Neural cell (in vitro differentiated cells): ENCODE measurements at regions not wholly inside any gene's neighbourhood (a gene's known extent, or its start where the extent isn't known, plus 50 kb on each side); places are given as distances from the start of the nearest gene placed in this dataset.

ENCODE experiments used
- EP300 ChIP-seq: fragments of 450-650 bp; conservative IDR thresholded peaks from 2 replicates; pipeline ENCODE4 v1.6.1; 2014; ENCODE audit warnings: antibody characterized with exemption, mild to moderate bottlenecking, moderate library complexity; ENCODE audit not compliant: poor library complexity, severe bottlenecking
- EZH2 ChIP-seq: fragments of 200-600, 300-800 bp; shearing (Covaris generic), sonication (generic); IDR thresholded peaks from 2 replicates; pipeline ENCODE4 v1.6.1; 2014; ENCODE audit warnings: antibody characterized with exemption, low read length, borderline replicate concordance, mild to moderate bottlenecking; ENCODE audit not compliant: insufficient read depth, poor library complexity, severe bottlenecking
- POLR2AphosphoS5 ChIP-seq: IDR thresholded peaks from 2 replicates; pipeline ENCODE4 v1.6.1; 2012
- RAD21 ChIP-seq: fragments of 450-650 bp; conservative IDR thresholded peaks from 2 replicates; pipeline ENCODE4 v1.6.1; 2014; ENCODE audit warnings: antibody characterized with exemption, mild to moderate bottlenecking, moderate library complexity
- SMC3 ChIP-seq: fragments of 450-650 bp; conservative IDR thresholded peaks from 2 replicates; pipeline ENCODE4 v1.6.1; 2014; ENCODE audit warnings: antibody characterized with exemption, mild to moderate bottlenecking, moderate library complexity; ENCODE audit not compliant: poor library complexity
- TAF1 ChIP-seq: IDR thresholded peaks from 2 replicates; pipeline ENCODE4 v1.6.1; 2012; ENCODE audit warnings: low read depth
- TF ChIP-seq, protein P1 (sequence below): fragments of 450-650 bp; IDR thresholded peaks from 2 replicates; pipeline ENCODE4 v1.5.1; 2014; ENCODE audit warnings: antibody characterized with exemption, mild to moderate bottlenecking, moderate library complexity; ENCODE audit not compliant: poor library complexity, severe bottlenecking
- TF ChIP-seq, protein P2 (sequence below): IDR thresholded peaks from 2 replicates; pipeline ENCODE4 v1.6.1; 2012; ENCODE audit warnings: borderline replicate concordance

DNA sequence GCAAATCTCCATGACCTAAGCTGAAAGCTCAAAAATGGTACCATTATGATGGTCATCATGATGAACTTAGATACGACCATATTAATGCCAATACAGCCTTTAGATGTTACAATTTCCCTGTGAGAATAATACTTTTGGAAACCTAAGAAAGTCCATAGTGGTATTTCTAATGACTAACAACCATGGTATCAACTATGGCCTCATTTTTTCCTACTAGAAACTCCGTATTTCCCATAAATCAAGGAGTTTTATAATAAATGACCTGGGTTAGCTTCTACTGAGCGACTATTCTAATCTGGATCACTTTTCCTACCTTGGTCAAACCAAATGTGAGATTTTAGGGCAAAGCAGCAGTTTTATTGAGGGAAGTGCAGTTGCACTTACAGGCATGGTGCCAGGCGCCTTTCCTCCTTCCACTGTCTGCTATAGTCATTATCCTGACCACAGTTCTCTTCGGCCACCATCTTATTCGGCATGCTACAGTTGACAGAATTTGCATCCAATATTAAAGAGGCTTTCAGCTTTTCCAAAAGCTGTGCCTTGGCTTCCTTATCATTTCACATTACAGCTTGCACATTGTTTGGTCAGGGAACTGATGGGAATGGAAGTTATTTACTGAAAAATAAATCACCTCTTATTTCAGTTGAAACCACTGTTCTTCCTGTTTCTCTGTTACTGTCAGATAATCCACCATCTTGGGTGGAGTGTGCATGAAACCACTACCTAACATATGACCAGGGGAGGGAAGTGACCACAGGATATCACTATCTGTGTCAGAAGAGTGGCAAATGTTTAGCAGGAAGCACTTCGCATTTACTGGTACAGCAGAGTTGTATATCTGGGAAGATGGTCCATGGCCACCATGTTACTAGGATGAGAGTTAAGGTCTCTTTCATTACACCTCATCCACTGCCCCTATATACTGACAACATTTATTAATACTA, 74.5 kb upstream of the PICALM start:
- no peak for TF ChIP-seq POLR2AphosphoS5
- TF ChIP-seq, protein P1, sequence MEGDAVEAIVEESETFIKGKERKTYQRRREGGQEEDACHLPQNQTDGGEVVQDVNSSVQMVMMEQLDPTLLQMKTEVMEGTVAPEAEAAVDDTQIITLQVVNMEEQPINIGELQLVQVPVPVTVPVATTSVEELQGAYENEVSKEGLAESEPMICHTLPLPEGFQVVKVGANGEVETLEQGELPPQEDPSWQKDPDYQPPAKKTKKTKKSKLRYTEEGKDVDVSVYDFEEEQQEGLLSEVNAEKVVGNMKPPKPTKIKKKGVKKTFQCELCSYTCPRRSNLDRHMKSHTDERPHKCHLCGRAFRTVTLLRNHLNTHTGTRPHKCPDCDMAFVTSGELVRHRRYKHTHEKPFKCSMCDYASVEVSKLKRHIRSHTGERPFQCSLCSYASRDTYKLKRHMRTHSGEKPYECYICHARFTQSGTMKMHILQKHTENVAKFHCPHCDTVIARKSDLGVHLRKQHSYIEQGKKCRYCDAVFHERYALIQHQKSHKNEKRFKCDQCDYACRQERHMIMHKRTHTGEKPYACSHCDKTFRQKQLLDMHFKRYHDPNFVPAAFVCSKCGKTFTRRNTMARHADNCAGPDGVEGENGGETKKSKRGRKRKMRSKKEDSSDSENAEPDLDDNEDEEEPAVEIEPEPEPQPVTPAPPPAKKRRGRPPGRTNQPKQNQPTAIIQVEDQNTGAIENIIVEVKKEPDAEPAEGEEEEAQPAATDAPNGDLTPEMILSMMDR: no peak
- no peak for TF ChIP-seq EP300
- no peak for TF ChIP-seq EZH2
- no peak for TF ChIP-seq RAD21
- no peak for TF ChIP-seq TAF1
- no peak for TF ChIP-seq SMC3
- TF ChIP-seq, protein P2, sequence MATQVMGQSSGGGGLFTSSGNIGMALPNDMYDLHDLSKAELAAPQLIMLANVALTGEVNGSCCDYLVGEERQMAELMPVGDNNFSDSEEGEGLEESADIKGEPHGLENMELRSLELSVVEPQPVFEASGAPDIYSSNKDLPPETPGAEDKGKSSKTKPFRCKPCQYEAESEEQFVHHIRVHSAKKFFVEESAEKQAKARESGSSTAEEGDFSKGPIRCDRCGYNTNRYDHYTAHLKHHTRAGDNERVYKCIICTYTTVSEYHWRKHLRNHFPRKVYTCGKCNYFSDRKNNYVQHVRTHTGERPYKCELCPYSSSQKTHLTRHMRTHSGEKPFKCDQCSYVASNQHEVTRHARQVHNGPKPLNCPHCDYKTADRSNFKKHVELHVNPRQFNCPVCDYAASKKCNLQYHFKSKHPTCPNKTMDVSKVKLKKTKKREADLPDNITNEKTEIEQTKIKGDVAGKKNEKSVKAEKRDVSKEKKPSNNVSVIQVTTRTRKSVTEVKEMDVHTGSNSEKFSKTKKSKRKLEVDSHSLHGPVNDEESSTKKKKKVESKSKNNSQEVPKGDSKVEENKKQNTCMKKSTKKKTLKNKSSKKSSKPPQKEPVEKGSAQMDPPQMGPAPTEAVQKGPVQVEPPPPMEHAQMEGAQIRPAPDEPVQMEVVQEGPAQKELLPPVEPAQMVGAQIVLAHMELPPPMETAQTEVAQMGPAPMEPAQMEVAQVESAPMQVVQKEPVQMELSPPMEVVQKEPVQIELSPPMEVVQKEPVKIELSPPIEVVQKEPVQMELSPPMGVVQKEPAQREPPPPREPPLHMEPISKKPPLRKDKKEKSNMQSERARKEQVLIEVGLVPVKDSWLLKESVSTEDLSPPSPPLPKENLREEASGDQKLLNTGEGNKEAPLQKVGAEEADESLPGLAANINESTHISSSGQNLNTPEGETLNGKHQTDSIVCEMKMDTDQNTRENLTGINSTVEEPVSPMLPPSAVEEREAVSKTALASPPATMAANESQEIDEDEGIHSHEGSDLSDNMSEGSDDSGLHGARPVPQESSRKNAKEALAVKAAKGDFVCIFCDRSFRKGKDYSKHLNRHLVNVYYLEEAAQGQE: no peak
